Occipital lobe (tissue), 1 donor: ENCODE measurements at regions not wholly inside any gene's neighbourhood (a gene's known extent, or its start where the extent isn't known, plus 50 kb on each side); places are given as distances from the start of the nearest gene placed in this dataset.
"Not testable (repeated sequence)": the region's sequence is repeated elsewhere in the genome, so short reads cannot be mapped to it uniquely, and the experiment has no call there.

Source experiments
- DNase-seq: peaks from one replicate; lab custom pipeline; 2025; lab: John Stamatoyannopoulos, UW

DNA sequence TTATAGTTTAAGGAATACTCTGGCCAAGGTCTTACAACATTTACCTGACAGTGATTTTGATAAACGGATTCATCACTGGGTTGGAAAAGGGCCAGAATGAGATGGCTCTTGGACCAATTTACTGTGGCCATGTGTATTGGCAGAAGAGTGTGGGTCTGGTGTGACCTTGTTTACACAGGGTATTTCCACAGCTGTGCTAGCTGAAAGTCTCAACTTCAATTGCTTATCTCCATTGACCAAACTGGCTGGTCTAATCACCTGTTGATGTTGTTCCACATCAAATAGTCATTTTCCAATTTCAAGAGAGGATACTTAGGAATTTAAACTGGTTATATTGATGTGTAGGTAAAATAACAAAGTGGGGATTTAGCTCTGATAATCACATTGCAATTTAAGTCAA lies 501.6 kb upstream of the MAP3K7 start:
- no peak for DNase-seq

DNA sequence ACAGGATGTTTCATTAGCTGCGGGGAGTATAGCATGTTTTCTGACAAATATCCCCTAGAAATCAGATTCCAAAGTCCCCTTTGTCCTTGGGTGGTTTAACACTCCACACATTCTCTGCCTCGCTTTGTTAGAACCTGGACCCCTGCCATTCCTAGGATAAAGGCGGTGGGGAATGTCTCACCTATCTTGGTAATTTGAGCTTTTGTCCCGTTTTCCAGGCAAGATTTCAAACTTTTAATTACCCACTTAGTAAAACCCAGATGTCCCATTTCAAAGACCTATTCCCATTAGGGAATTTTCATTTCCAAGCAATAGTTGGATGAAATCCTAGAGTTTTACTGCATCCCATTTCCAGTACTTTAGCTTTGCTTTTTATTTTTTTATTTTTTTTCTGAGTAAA lies 501.0 kb upstream of the MAP3K7 start:
- DNase-seq = no peak

DNA sequence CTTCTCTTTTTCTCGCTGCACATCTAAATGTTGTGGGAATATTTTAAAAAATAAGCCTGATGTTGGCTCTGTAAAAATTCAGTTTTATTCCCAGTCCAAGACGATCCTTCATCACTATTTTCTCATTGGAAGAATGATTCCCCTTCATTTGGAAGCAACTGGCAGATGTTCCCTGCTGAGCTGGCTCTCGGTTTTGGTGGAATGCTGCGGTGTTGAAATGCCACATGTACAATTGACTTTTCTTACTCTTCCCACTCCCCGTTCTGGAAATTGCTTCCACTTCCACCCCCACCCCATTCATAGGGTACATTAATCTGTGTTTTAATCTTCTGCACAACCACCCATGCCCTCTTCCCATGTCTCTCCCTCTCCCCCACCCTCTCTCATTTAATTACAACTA lies 496.3 kb upstream of the MAP3K7 start:
- DNase-seq = no peak

DNA sequence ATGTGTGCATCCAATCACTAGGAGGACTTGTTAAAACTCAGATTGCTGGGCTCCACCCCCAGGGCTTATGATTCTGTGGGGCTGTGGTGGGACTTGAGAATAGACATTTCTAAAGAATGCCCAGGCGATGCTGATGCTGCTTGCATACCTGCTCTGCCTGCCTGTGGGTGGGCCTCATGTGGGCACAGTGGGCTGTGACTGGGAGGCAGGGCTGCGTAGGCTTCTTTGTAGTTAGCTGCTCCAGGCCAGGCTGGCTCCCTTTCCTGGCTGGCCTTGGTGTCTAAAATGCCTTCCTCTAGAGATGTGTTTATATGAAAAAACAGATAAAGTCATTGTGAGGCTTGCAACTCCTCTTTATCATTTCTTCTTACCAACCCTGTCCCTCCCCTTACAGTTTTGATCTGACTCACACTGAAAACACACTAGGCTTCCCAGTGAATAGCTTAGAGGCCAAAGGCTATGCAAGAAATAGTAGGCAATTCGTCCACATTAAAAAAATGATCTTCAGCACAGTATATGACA lies 495.5 kb upstream of the MAP3K7 start:
- DNase-seq = no peak

- no peak for DNase-seq
These were observed 494.7 kb upstream of the MAP3K7 start for GRCh38 chr6:91081452-91082067.

- DNase-seq = no peak
These were observed 494.0 kb upstream of the MAP3K7 start for GRCh38 chr6:91080871-91081270.

GRCh38 chr6:91079969-91080368 lies 493.1 kb upstream of the MAP3K7 start:
- no peak for DNase-seq

DNA sequence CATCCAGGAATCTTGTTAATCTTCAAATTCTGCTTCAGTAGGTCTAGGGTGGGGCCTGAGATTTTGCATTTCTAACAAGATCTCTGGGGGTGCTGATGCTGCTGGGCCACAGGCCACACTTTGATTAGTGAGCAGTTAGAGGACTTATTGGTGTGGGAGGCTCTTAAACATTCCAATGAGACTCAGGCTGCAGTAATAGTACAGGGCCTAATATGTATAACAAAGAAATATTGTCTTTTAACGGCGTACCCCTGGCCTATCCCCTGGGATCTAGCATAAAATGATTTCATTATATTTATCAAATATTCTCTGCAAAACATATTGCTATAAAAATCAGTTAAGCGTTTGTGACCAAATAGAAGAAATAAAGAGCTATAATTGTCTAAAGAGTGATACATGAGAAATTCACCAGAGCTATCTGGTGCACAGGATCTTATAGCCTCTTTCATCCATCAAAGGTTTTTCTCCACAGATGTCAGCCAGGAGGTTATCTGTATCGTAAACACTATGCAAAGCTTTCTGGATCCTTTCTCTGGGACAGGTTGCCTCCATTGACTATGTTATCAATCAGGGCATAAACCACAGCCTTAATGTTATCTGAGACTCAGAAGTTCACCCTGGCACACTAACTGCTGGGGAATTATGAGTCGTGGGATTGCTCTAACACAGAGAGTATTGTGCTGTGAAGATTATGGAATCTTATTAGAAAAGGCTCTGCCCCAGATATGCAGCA lies 488.5 kb upstream of the MAP3K7 start:
- no peak for DNase-seq

- DNase-seq = no peak
These were observed 476.5 kb upstream of the MAP3K7 start for GRCh38 chr6:91063362-91063761.

GRCh38 chr6:91057689-91058088 lies 470.8 kb upstream of the MAP3K7 start:
- DNase-seq = no peak

GRCh38 chr6:91055959-91056358 lies 469.1 kb upstream of the MAP3K7 start:
- DNase-seq = no peak

- not testable (repeated sequence) for DNase-seq
These were observed 465.9 kb upstream of the MAP3K7 start for GRCh38 chr6:91052473-91053450.

GRCh38 chr6:91045161-91045560 lies 458.3 kb upstream of the MAP3K7 start:
- no peak for DNase-seq

GRCh38 chr6:91043751-91044150 lies 456.9 kb upstream of the MAP3K7 start:
- DNase-seq = no peak

GRCh38 chr6:91042656-91043055 lies 455.8 kb upstream of the MAP3K7 start:
- DNase-seq = no peak

DNA sequence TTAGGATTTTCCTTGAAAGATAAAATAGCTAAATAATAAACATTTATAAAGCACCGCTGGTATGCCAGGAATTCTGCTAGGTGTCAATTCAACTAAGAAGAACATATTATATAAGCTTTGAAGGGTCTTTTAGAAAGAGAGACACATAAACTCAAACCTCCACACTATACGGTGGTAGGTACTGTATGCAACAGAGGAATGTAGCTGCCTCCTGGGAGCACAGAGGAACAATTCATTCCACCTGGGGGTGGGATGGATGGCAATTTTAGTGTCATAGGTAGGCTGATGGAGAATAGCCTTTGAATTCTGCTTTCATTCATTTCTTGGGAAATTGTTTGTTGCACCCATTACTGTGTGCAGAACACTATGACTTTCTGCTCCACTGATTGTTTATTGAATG lies 447.1 kb upstream of the MAP3K7 start:
- no peak for DNase-seq

GRCh38 chr6:91031581-91031980 lies 444.7 kb upstream of the MAP3K7 start:
- DNase-seq = no peak

GRCh38 chr6:91029211-91029610 lies 442.3 kb upstream of the MAP3K7 start:
- DNase-seq = no peak

DNA sequence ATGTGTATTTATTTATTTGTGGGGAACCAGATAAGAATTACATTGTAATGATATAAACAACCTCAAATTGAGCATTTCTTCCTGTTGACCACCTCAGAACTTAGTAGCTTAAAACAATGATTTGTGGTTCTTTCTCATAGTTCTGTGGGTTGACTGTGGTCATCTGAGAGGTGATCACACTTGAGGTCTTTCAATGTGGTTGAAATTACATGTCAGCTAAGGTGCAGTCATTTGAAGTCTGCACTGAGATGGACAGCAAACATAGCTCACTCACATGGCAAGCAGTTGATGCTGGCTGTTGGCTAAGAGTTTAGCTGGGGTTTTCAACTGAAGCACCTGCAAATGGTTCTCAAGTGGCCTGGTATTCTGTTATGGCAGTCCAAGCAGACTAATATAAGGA lies 436.7 kb upstream of the MAP3K7 start:
- no peak for DNase-seq

- DNase-seq = no peak
These were observed 433.9 kb upstream of the MAP3K7 start for GRCh38 chr6:91020744-91021143.

- no peak for DNase-seq
These were observed 431.7 kb upstream of the MAP3K7 start for GRCh38 chr6:91018586-91018985.

DNA sequence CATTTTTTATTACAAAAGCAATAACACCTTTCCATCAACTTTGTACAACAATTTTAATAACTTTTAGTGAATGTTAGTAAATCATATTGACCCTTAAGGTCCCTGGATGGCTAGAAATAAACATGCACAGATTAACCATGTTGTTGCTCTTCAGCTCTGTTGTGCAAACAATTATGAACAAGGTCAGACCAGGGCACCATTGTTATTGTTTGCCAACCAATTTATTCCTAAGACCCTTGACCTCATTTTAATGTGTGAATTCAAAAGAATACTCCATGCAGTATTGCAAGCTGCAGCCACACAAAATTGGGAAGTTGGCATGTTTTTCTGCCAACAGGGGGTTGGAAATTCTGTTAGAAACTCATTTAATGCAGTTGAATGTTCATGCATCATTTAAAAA lies 426.6 kb upstream of the MAP3K7 start:
- no peak for DNase-seq
